ENCODE measurements at regions not wholly inside any gene's neighbourhood (a gene's known extent, or its start where the extent isn't known, plus 50 kb on each side); places are given as distances from the start of the nearest gene placed in this dataset.
"Not testable (repeated sequence)": the region's sequence is repeated elsewhere in the genome, so short reads cannot be mapped to it uniquely, and the experiment has no call there.

DNA sequence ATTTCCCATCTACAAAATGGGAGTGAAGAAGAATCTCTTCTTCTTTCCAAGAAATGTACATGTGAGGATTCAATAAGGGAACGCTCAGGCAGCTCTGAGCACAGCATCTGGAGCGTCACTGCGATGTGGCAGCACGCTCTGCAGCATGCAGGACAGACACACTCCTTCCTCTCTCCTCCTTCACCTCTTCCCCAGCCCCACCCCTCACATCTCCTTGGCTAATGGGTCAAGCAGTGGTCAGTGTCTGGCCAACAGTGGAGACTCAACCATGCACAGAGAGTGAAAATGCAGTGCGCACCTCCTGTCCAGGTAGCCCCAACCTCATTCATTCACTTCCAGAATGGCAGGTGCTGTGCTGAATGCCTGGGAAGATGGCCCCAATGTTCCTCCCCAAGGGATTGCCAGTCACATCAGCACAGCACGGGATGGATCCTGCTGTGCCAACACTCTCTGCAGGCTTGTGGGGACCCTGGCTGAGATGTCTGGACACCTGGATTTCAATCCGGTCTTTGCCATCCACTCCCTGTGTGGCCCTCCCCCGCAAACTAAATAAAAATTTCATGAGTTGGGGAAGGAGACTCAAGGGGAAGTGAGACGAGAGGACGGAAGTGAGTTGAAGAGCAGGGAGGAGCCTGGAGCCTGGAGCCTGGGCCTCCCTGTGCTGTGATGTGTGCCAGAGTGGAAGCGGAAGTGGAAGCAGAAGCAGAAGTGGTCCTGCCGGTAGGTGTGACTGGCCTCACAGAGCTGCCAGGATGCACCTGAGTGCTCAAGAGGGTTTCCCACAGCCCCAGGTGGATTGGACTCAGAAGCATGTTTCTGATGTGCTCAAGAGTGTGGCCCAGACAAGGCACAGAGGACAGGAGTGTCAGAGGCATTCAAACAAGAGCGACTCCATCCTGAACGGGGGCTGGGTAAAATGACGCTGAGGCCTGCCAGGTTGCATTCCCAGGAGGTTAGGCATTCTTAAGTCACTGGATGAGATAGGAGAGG lies 163.9 kb downstream of the SMAD6 start:
- no peak for DNase-seq

DNA sequence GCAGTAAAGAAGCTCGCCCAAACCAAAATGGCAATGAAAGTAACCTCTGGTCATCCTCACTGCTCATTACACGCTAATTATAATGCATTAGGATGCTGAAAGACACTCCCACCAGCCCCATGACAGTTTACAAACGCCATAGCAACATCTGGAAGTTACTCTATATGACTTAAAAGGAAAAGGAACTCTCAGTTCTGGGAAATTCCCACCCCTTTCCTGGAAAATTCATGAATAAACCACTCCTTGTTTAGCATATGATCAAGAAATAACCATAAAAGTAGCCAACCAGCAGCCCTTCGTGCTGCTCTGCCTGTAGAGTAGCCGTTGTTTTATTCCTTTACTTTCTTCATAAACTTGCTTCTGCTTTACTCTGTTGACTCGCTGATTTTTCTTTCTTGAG lies 164.6 kb downstream of the SMAD6 start:
- no peak for DNase-seq

DNA sequence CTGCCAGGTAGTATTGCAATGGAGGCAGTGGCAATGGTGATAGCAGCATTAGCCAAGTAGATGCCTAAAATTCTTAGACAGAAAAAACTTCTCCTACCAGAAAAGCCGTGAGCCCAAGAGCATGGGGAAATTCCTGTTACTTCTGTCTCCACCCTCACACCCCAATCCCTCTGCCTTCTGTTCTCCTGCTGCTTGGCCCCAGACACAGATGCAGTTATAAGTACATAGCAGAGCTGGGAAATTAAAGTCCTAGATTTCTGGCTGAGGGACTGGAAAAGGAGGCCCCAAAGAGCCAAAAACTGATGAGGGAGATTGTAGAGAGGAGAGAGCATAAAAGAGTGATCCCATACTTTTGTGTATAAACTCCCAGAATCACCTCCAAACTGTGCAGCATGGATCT lies 166.9 kb downstream of the SMAD6 start:
- DNase-seq = no peak

DNA sequence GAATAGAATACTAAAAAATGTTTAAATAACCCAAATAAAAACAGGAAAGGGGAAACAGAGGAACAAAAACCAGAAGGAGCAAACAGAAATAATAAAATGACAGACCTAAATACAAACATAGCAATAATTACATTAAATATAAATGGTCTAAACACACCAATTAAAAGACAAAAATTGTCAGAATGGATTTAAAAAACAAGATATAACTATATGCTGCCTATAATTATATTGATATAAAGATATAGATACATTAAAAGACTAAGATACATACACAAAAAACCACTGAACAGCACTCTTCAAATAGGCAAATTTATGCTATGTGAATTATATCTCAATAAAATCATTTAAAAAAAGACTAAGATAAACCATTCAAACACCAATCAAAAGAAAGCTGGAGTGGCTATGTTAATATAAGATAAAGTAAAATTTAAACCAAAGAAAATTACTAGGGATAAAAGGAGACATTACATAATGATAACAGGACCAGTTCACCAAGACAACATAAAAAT lies 168.9 kb downstream of the SMAD6 start:
- no peak for DNase-seq

DNA sequence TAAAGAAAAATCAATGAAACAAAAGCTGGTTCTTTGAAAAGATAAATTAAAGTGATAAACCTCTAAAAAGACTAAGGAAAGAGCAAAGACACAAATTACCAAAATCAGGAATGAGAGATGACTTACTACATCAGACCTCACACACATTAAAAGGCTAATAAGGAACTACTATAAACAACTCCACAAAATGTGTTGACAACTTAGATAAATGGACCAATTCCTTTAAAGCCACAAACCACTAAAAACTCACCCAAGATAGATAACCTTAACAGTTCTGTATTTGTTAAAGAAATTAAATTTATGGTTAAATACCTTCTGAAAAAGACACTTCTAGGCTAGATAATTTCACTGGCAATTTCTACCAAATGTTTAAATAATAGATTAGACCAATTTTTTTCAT lies 170.4 kb downstream of the SMAD6 start:
- DNase-seq = no peak

DNA sequence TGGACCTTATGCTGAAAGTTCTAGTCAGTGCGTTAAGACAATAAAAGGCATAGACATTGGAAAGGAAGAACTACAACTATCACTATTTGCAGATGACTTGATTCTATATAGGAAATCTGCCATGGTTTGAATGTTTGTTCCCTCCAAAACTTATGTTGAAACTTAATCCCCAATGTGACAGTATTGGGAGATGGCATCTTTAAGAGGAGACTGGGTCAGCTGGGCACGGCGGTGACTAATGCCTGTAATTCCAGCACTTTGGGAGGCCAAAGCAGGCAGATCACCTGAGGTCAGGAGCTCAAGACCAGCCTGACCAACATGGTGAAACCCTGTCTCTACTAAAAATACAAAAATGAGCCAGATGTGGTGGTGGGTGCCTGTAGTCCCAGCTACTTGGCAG lies 171.3 kb downstream of the SMAD6 start:
- not testable (repeated sequence) for DNase-seq

DNA sequence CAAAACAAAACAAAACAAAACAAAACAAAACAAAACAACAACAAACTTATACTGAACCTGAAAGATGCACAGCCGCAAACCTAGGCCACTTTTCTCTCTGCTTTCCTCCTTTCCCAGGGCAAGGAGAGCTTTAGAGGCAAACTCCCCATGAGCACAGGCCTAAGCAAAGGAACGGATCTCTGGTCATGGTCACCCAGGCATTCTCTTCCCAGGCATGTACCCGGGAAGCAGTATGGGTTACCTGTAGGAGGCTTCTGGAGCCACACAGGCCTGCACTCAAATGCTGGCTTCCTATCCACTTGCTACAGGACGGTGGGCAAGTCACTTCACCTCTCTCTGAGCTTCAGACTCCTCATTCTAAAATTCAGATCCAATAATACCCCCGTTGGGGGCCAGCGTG lies 171.8 kb downstream of the SMAD6 start:
- no peak for DNase-seq

DNA sequence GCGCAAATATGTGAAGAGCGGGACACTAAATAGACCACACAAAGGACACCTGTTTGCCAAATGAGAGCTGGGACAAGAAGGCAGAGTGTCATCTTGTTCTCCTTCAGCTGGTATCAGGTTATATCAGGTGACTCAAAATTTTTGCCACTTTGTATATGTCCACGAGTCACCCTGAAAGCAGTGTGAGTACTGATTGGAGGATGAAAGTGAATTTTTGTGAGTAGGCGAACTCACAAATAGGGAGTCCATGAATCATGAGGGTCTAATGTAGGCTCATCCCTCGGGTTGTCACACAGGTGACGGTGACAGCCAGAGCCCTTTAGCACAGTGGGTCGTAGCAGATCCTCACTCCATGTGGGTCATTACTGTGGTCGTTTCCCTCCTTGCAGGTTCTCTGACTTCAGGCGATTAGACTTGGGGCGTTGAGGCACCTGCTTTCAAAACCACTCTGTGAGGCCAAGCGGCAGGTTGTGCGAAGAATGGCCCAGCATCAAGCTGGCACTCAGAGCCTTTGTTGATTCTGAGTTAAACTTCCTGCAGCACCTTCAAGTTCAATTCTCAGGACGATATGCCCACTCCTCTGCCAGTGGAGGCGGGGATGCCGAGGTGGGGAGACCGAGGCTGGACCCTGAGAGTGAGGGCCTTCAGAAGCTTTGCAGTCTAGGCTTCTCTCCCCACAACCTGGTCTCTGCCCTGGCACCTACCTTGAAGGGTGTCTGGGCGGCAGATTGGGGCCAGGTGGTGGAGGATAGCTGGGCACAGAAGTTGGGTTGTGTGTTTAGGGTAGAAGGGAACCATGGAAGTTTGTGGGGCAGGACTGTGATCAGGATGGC lies 173.8 kb downstream of the SMAD6 start:
- no peak for DNase-seq

DNA sequence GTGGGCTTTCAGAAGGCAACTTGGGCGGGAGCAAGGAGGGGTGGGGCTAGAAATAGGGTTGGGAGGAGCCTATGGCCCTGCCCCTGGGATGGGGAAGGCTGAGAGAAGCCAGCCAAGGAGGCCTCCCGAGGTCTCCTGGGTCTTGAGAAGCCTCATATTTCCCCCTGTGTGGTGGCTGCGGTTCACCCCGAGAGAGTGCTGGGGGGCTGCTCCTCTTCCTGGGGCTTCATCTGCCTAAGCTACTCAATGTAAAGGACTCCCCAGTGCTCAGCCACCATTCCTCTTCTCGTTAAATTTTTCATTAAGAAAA lies 174.3 kb downstream of the SMAD6 start:
- DNase-seq = no peak

DNA sequence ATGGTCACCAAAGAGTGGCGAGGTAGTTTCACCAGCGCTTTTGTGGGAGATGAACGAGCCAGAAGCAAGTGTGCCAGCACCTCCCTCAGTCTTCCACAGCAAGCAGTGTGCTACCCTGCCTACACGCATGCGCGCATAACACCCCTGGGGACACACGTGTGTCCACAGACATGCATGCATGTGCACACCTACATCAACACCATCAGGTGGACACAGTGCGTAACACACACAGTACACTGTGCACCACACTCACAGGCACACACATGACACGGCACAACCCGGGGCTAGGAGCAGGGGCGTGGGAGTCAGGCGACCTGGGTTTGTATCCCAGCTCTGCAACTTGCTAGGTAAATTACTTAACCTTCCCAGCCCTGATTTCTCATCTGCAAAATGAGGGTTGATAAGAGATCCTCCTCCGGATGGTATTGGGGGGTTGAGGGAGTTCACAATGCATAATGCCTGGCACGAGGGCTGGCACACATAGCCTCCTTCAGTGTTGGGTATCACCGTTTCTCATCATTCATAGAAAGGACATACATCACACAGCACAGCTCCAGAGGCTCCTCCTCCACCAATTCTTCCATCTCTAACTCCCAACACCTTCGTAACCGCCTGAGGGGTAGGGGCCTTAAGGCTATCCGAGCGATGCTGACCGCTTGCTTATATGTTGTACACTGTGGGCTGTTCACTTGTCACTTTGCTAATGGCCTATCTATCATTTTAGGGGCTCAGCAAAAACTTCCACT lies 174.9 kb downstream of the SMAD6 start:
- no peak for DNase-seq

DNA sequence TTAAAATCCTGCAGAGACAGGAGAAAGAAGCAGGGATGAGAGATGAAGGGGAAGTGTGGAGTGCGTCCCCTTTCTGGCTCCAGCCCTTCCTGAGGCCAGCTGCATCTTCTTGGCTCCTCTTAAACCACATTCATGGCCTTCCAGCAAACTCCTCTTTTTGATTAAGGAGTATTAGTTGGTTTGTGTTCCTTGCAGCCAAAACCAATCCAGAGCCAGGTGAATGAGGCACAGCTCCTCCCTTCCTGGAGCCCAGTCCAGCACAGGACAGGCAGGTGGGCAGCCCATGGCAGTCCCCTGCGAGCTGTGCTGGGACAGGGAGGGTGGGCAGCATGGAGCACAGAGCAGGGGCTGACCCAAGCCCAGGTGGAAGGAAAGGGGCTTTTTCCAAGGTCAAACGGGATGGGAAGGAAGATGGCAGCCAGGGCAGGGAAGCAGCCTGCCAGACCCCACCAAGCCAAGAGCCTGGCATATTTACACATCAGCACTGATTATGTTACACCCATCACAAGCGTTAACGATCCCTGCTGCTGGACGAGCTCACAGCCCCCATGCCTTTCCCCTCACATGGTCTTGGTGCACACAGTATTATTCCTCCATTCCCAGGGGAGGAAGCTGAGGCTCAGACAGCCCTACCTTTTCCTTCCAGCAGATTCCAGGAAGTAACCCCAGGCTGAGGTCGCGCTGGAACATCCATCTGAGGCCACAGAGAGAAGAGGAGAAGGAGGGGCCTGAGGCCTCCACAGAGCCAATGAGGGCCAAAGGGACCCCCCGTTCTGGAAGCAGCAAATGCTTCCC lies 175.6 kb downstream of the SMAD6 start:
- DNase-seq = no peak

DNA sequence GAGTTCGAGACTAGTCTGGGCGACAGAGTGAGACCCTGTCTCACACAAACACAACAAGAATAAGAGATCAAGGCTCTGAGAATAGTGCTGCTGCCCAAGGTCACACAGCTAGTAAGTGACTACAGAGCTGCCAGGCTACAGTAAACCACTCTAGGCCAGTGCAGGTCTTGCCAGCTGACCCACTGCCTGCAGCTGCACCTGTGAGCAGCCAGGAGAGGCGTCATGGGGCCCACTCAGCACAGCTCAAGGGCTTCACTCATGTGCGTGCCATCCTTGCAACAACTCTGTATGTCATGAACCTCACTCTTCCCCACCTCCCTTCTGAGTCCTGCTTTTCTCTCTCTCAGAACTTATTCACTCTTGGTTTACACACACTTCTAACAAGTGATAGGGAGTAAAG lies 176.7 kb downstream of the SMAD6 start:
- no peak for DNase-seq

DNA sequence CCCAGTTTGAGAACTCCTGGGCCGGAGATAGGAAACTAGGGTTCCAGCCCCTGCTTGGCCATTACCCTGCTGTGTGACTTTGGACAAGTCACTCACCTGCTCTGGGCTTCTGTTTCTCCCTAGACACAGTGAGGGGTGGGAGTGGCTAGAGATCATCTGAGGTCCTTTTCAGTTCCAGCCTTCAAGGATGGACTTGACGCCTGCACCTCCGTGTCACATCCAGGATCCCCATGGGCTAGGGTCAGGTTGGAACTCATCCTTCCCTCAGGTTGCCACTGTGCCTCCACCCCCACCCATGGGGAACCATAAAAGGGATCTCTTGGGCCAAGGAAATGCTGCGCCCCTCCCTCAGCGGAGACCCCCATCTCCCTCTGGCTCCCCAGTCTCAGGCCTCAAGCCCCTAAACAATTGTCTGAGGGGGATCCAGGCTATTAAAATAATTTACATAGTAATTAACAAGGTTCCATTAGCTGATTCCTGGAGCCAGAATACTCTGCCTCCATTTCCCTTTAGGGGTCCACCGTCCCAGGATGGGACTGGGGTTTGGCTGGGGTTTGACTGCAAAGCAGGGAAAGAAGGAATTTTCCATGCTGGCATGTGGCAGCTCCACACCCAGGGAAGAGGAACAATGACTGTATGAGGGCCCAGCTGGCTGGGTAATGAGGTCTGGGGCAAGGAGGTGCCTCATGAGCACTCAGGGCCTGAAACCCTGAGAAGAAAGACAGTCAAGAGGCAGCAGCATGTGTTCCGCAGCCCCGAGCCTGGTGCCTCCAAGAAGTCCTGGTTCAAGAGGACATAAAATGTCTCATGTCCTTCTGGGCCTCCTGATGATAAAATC lies 177.7 kb downstream of the SMAD6 start:
- DNase-seq = no peak

DNA sequence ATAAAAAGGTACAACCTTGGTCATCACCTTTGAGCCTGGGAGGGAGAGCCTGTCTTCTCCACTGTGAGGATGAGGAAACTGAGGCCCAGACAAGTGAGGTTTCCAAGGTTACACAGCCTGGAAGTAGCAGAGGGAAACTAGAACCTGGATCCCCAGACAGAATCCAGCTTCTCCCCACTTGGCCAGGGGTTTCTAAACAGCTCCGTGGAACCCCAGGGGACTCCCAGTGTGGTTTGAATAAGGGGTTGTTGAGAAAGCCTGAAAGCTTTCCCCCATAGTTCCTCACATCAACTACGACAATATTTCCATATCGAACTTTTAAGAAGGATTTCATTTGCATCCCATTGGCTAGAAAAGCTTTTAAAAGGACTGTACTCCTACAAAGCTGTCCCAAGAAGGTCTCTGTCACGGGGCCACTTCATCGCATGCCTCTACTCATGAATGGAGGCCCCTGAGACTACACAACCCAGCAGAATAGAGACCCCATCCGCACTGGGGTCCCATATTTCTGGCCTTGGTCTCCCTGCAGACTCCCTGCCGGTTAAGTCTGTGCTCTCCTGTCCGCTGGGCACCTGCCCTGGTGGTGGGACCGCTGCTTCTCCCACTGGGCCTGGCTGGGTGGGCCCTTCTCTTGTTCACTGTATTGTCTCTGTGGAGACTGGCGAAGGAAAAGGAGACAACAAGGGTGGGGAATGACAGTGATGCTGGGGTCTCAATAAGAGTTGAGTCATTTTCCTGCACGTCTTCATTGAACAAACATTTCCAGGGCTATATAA lies 178.5 kb downstream of the SMAD6 start:
- DNase-seq = no peak

DNA sequence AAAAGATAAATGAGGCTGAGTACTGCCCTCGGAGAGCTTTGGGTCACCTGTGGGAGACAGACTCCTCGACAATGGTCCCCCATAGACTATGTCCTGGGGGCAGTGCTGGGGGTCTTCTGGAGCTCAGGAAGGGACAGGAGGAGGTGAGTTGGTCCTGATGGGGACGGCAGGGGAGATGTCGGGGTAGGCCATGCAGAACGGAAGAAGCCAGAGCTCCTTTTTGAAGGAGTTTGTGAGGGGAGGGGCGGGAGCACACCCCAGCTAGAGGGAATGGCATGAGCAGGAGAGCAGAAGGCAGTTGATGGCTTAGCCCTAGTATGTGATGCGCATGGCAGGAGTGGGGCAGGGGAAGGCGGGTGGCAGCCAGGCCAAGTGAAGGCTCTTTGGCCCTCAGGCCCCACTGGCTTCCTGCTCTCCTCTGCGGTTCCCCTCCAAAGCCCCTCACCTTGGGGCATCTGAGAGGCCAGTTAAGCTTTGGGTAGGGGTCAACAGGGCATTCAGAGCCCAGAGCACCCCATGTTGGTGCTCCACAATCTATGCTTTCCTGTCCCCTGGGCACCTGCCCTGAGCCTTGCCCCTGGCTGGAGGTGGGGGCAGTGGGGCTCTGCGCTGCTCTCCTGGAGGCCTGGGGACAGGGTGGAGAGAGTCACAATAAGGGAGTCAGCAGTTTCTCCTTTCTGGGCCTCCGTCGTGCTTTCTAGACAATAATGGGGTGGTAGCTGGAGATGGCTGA lies 179.3 kb downstream of the SMAD6 start:
- DNase-seq = no peak

DNA sequence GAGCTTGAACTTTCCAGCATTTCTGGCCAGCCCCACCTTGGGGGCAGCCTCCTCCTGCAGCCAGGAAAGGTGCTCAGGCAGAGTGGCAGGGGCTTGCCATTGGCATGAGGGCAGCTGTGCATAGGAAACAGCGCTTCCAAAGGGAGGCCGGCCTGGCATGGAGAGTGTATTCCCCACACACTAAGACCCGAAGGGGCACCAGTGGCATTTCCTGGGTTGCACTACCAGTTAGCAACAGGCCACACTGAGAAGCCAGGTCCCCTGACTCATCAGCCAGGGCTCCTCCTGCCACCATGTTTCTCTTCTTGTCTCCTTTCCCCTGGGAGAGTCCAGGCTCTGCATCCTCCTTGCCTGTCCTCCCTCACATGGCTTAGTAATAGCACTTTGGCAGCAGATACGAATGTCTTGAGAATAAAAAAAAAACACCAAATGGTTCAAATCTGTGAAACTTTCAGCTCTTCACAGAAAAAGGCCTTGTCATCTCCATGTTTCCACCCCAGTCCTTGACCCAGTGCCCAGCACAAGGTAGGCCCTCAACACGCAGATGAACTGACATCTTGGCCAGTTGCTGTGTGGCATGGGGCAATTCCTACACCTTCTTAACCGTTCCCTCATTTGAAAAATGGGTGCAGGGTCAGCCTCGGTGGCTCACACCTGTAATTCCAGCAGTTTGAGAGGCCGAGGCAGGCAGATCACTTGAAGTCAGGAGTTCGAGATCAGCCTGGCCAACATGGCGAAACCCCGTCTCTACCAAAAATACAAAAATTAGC lies 180.4 kb downstream of the SMAD6 start:
- DNase-seq = no peak

DNA sequence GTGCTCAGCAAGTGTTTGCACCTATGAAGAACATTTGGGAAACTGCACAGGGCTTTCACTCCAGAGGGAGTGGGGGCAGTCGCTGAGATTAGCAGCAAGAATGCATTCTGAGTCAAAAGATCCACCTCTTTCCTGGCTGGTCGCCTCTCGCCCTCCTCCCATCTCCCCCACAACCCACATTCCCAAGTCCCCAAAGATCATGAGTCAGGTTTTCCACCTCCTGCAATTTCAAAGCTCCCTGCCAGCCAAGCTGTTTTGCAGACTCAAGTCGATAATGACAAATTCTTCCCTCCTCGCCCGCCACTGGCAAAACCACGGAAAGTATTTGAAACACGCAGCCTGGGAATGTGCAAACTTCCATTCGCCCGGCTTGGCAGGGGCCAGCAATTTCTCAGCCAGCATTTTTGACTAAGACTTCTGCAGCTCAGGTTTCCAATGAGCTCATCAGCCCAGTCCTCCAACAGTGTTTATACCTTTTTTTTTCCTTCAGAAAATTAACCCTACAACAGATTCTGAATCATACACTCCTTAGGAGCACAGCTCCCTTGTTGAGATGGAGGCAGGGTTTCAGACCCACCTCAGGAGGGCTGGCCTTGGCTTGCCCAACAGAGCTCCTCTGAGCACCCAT lies 181.4 kb downstream of the SMAD6 start:
- peak; percentile 67 for DNase-seq

DNA sequence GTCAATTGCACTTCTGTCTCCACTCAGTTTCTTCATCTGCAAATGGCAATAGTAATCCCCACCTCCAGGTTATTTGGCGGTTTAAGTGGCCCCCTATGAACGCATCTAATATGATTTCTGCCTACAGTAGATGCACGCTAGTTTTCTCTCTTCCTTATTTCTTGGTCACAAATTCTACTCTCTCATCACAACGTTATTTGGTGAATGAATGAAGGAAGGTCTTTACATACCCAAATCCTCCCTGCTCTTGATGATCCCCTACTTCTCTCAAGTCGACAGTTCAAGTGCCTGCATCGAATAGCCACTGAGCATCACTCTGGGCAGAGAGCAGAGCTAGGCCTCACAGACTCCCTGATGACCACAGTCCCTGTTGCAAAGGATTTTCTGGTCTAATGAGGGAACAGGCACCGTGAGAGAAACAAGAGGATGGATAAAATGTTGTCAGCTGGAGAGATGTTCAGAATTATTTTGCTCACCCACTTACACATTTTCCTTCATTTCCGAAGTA lies 181.2 kb upstream of the SMAD3 start:
- no peak for DNase-seq
